GM06990 (cell line): ENCODE measurements at regions not wholly inside any gene's neighbourhood (a gene's known extent, or its start where the extent isn't known, plus 50 kb on each side); places are given as distances from the start of the nearest gene placed in this dataset.

Experiments used
- DNase-seq: peaks from one replicate; pipeline ENCODE4 v3.0.0-alpha.2; 2011; ENCODE audit not compliant: insufficient read length; ENCODE audit errors: extremely low read depth
- H3K27me3 ChIP-seq: replicated peaks from 2 replicates; pipeline ENCODE4 v1.6.0; 2011; ENCODE audit warnings: low read length; ENCODE audit not compliant: control insufficient read depth, insufficient read depth
- H3K36me3 ChIP-seq: 2 replicates; pipeline ENCODE4 v1.5.1; 2011; ENCODE audit warnings: low read length; ENCODE audit not compliant: control insufficient read depth, insufficient read depth
- H3K4me3 ChIP-seq: replicated peaks from 2 replicates; pipeline ENCODE4 v1.5.1; 2011; ENCODE audit warnings: low read depth, mild to moderate bottlenecking, control low read depth, low read length
- TF ChIP-seq, protein P1 (sequence below): IDR thresholded peaks from 2 replicates; pipeline ENCODE4 v1.5.1; 2011; ENCODE audit warnings: low read length, control low read depth, mild to moderate bottlenecking, inconsistent platforms; ENCODE audit not compliant: insufficient read depth, poor library complexity, severe bottlenecking

DNA sequence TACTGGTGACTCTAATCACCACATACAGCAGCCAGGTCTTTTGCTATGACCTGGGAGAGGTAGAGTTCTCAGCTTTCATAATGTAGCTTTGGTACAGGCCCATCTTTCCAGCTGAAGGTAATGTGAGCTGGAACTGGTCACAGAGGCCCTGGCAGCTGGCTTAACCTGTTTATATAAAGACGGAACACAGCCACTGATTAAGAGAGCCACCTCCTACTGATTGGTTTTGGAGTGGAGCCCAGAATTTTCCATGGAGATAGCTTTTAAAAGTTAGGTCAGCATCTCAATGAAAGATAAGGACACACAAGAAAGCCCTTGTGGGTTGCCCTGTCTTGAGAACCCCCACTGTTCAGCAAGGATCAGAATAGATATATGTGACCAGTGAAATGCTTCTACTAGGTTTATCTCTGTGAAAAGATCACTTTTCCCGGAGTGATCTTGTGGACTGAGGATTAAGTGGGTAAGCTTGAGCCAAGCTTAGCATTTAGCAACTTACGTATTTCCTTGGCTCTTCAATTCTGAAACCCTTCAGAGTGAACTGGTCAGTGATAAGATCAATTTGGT, 213.7 kb upstream of the CITED2 start:
- no peak for DNase-seq
- no peaks in the 10 kb centered on the region for H3K27me3 ChIP-seq
- no peaks in the 10 kb centered on the region for H3K36me3 ChIP-seq
- no peak overlapping the region for H3K4me3 ChIP-seq
- TF ChIP-seq, protein P1, sequence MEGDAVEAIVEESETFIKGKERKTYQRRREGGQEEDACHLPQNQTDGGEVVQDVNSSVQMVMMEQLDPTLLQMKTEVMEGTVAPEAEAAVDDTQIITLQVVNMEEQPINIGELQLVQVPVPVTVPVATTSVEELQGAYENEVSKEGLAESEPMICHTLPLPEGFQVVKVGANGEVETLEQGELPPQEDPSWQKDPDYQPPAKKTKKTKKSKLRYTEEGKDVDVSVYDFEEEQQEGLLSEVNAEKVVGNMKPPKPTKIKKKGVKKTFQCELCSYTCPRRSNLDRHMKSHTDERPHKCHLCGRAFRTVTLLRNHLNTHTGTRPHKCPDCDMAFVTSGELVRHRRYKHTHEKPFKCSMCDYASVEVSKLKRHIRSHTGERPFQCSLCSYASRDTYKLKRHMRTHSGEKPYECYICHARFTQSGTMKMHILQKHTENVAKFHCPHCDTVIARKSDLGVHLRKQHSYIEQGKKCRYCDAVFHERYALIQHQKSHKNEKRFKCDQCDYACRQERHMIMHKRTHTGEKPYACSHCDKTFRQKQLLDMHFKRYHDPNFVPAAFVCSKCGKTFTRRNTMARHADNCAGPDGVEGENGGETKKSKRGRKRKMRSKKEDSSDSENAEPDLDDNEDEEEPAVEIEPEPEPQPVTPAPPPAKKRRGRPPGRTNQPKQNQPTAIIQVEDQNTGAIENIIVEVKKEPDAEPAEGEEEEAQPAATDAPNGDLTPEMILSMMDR, result no peak

DNA sequence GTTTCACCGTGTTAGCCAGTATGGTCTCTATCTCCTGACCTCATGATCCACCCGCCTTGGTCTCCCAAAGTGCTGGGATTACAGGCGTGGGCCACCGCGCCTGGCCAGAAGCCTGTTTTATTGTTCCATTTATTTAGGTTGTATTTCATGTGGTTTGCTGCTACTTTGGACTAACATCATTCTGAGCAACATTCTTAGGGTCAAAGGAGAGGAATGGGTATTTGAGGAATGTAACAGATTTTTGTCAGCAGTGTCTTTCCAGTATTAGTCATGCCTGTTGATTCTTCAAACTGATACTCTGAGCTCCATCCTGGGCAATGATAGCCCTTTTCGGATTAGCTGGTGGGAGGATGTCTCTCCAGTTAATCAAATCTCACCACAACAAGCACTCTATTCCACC, 213.0 kb upstream of the CITED2 start:
- no peak for DNase-seq
- Histone ChIP-seq H3K36me3 (no peaks in the 10 kb centered on the region), H3K27me3 (no peaks in the 10 kb centered on the region), H3K4me3 (no peak overlapping the region)
- TF ChIP-seq, protein P1, result no peak

DNA sequence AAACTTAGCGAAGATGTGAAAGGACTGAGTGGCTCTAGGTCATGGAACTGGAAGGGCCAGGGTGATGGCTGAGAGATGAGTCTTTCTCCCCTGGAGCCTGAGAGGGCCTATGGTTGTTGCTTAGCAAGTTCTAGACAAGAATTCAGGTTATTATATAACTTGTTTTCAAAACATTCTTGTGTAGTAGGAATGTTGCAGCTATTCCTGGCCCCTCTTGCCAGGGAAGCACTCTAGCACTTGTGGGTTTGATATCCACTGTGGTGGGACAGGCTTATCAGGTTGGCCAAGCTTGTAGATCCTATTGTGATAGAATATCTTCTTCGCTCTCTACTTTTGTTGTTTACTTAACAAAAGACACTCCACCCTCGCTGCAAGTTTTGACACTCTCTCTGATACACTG, 211.8 kb upstream of the CITED2 start:
- no peak for DNase-seq
- TF ChIP-seq, protein P1, result no peak
- no peak overlapping the region for H3K4me3 ChIP-seq
- no peaks in the 10 kb centered on the region for H3K27me3 ChIP-seq
- no peaks in the 10 kb centered on the region for H3K36me3 ChIP-seq

DNA sequence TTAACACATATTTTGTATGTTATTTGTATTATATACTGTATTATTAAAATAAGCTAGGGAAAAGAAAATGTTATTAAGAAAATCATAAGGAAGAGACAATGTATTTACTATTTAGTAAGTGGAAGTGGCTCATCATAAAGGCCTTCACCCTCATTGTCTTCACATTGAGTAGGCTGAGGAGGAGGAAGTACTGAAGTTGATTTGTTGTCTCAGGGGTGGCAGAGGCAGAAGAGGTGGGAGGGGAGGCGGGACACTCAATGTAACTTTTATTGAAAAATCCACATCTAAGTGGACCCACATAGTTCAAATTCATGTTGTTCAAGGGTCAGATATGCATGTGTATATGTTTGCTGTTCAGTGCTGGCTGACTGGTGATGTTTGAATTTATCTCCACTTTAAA, 210.2 kb upstream of the CITED2 start:
- Histone ChIP-seq H3K36me3 (no peaks in the 10 kb centered on the region), H3K27me3 (no peaks in the 10 kb centered on the region), H3K4me3 (no peak overlapping the region)
- DNase-seq, result no peak
- TF ChIP-seq, protein P1, result no peak

DNA sequence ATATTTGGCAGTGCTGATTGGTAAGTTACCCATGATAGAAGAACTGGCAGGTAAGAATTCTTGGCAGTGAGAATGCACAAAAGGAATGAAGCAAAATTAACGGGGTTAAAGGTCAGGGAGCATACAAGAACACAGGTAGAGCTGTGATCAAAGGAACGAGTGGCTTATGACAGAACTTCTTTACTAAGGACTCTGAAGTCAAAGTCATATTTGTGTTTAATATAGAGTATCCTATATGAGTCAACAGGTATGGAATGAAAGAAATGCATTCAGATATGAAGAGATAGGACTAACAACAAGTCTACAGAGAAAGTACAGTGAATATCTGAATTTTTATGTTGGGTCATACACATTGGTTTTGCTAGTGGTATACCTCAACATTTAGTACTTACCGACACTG, 209.0 kb upstream of the CITED2 start:
- no peak for DNase-seq
- H3K4me3 ChIP-seq, result no peak overlapping the region
- TF ChIP-seq, protein P1, result no peak
- H3K36me3 ChIP-seq, result no peaks in the 10 kb centered on the region
- H3K27me3 ChIP-seq, result no peaks in the 10 kb centered on the region

DNA sequence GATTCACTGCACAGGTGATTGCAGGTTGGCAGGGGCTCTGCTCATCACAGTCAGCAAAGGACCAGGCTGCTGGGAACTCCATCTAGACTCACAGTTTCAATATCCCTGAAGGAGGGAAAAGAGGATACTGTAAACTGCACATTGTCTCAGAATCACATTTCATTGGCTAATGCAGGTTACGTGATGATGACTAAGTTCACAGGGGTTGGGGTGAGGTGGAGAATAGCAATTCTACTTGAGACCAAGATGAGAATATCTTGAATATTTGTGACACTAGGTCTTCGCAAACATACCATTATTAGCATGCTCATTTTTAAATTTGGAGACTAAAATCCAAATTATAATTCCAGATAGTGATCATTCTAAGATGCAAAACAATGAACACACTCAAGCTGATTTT, 208.5 kb upstream of the CITED2 start:
- no peak for DNase-seq
- Histone ChIP-seq H3K4me3 (no peak overlapping the region), H3K27me3 (no peaks in the 10 kb centered on the region), H3K36me3 (no peaks in the 10 kb centered on the region)
- TF ChIP-seq, protein P1, result no peak
